ENCODE measurements at regions not wholly inside any gene's neighbourhood (a gene's known extent, or its start where the extent isn't known, plus 50 kb on each side); places are given as distances from the start of the nearest gene placed in this dataset.
"Not testable (repeated sequence)": the region's sequence is repeated elsewhere in the genome, so short reads cannot be mapped to it uniquely, and the experiment has no call there.

DNA sequence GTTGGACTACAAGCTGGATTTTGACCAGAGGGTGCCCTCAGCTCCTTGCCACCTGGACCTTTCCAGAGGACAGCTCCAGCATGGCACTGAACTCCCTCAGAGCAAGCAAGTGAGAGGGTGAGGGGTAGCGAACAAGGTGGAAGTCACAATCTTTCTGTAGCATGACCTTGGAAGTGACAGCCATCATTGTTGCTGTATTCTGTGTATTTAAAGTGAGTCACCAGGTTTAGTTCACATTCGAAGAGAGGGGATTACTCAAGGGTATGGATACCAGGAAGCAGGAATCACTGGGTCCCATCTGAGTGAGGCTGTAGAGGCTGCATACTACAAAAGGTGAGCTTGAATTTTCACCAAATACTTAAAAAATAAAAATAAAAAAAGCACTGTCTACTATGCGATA lies 280.0 kb upstream of the SPTLC3 start:
- intact Hi-C loops (cut with micrococcal nuclease) = no loop called here

DNA sequence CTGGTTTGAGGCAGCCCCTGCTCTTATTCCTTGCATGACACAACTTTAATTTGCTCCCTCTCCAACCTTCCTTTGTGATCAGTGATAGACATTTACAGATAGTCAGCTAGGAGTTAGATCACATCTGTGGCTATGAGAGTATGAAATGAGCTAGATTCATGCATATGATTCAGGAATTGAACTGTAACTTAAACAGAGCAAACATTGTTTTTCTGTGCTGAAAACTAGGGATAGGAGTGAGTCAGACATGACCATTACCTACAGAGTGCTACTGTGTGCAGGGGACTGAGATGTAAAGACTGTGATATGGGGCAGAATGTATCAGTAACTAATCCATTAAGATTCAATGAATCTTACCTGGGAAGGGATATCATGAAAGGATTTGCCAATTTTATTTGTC lies 279.4 kb upstream of the SPTLC3 start:
- intact Hi-C loops (cut with micrococcal nuclease) = no loop called here

DNA sequence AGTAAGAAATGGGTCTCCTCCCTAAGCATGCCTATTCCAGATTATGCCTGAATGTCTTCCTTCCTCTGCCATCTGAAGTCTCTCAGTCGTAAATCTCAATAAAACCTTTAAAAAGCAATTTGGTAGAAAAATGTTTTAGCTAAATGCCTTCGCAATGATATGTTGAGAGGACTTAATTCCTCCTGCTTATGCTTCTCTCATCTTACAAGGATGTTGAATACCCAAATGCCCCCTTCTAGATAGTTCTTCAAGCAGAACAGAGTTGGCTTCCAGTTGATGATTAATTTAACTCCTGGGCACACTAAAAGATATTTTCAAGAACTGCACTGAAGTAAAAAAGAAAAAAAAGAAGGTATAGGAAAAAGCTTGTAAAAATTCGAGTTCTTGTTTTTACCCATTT lies 275.0 kb upstream of the SPTLC3 start:
- intact Hi-C loops (cut with micrococcal nuclease) = no loop called here

DNA sequence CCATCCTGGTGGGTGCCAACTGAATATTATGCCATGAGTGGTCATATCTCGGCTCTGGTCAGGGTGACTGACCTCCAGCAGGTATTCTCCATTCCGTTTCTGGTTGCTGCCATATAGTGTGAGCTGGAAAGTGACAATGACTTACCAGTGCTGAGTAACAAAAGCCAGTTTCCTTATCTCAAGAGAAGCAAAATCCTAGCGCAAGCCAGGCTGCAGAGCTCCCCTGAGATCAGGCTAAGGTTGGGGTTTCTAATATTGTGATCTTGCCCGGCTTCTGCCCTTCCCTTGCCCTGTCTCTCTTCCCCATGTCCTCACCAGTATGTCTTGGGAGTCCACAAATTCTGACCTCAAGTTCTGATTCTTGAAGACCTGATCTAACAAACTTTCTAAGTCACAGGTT lies 271.3 kb upstream of the SPTLC3 start:
- intact Hi-C loops (cut with micrococcal nuclease) = no loop called here

DNA sequence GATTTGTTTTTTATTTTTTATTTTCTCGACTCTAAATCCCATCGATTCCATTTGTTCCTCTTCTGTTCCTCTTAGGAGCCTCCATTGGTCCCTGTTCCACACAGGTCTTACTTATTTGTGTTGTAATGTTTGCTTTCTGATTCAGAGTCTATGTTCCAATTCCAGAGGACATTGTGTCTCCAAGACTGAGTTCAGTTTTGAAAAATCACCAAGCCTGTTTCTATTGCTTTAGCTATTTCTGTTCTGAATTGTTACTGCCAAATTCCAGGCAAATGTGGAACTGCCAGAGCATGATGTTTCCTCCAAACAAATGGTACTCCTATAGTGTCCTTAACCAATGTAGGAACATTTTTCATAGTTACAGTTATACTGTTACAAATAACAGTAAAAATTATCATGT lies 270.9 kb upstream of the SPTLC3 start:
- intact Hi-C loops (cut with micrococcal nuclease) = no loop called here

DNA sequence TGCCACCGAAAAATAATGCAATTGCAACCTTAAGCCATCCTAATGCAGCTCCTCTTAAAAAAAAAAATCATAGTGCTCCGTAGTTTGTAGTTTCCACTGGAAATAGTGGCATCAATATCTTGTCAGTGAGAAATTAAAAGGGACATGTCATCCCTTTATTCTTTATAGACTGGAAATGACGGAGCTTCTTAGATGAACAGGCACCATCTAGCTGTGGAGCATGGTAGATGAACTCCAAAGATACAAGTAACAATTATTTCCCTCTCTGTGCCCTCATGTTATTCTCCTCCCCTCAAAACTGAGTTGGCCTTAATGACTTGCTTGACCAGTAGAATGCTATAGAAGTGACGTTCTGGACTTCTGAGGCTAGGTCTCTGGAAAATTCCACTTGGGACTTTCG lies 268.1 kb upstream of the SPTLC3 start:
- intact Hi-C loops (cut with micrococcal nuclease) = no loop called here

DNA sequence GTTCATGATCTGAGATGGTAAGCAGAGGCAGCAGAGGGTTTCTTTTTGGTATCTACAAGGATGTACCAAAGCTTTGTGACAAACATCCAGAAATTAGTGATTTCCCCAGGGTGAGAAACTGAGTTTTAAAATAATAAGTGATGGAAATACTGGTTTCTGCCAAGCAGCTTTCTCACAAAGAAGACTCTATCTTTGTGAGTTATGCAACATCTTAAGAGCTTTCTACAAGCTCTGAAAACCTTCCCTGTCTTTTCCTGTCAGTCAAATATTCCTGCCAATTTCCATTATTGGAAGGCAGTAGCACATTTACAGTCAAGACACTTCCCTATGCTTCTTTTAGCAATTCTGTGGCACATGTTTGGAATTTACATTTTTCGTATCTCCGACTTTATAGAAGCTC lies 264.7 kb upstream of the SPTLC3 start:
- intact Hi-C loops (cut with micrococcal nuclease) = no loop called here

DNA sequence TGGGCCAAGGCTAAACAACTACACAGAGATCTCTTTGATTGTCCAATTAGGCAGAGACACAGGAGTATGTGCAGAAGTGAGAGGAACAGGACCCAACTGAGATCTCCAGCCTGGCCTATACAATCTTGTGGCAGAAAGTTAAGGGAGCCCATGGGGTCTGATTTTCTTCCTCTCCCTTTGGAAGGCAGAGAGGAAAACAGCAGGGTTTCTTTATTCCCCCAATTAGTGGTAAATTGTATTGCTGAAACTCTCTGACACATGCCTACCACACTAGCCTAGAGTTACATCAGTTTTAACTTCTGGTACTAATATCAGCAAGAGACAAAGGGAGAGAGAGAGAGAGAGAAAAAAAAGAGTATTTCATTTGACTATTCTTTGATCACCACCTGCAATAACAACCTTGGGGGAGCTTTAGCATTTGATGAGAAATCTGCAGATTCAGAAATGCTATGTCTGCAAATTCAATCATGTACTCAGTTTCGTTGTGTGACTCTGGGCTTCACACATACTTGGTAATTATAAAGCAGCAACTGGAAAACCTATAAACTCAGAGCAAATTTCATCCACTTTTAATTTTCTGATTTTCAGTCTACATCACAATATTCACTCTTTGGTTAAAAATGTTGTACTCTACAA lies 260.3 kb upstream of the SPTLC3 start:
- intact Hi-C loops (cut with micrococcal nuclease) = no loop called here

DNA sequence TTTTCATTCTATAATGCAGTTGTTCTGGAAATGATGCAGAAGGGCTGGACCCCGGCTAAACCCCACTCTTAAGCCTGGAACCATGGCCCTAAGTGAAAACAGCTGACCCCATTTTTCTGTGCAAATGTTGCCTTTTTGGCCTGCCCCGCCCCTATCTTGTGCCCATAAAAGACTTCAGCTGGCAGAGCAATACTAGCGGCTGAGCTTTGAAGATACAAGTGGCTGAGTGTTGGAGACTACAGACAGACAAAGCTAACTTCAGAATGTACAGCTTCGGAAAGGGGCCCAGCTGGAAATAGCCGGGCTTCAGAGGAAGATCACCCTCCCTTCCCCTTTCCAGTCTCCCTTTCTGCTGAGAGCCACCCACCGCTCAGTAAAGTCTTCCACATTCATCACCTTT lies 258.6 kb upstream of the SPTLC3 start:
- intact Hi-C loops (cut with micrococcal nuclease) = no loop called here

DNA sequence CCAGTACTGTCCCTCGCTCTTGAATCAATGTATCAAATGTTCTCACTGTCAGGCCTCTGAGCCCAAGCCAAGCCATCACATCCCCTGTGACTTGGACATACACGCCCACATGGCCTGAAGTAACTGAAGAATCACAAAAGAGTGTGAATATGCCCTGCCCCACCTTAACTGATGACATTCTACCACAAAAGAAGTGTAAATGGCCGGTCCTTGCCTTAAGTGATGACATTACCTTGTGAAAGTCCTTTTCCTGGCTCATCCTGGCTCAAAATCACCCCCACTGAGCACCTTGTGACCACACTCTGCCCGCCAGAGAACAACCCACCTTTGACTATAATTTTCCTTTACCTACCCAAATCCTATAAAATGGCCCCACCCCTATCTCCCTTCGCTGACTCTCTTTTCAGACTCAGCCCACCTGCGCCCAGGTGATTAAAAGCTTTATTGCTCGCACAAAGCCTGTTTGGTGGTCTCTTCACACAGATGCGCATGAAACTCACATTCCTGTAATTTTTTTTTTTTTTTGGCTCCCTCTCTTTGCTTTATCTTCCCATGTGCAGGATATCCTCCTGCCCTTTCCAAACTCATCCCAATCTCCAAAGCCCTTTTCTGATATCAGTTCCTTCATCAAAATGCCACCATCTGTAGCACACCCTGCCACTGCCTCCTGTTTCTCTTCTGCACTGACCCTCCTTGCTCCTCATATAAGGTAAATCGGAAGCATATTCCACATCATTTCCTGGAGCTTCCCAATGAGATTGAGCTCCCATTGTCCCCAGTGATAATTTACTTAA lies 255.7 kb upstream of the SPTLC3 start:
- intact Hi-C loops (cut with micrococcal nuclease) = not testable (repeated sequence)

DNA sequence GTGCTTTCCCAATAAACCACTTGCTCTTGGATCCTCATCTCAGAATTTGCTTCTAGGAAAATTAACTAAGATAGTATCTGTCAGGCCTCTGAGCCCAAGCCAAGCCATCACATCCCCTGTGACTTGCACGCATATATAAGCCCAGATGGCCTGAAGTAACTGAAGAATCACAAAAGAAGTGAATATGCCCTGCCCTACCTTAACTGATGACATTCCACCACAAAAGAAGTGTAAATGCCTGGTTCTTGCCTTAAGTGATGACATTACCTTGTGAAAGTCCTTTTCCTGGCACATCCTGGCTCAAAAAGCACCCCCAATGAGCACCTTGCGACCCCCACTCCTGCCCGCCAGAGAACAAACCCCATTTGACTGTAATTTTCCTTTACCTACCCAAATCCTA lies 255.0 kb upstream of the SPTLC3 start:
- intact Hi-C loops (cut with micrococcal nuclease) = not testable (repeated sequence)

DNA sequence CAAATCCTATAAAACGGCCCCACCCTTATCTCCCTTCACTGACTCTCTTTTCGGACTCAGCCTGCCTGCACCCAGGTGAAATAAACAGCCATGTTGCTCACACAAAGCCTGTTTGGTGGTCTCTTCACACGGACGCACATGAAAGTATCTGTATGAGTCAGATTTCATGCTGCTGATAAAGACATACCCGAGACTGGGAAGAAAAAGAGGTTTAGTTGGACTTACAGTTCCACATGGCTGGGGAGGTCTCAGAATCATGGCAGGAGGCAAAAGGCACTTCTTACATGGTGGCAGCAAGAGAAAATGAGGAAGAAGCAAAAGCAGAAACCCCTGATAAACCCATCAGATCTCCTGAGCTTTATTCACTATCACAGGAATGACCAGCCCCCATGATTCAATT lies 249.3 kb upstream of the SPTLC3 start:
- intact Hi-C loops (cut with micrococcal nuclease) = not testable (repeated sequence)

DNA sequence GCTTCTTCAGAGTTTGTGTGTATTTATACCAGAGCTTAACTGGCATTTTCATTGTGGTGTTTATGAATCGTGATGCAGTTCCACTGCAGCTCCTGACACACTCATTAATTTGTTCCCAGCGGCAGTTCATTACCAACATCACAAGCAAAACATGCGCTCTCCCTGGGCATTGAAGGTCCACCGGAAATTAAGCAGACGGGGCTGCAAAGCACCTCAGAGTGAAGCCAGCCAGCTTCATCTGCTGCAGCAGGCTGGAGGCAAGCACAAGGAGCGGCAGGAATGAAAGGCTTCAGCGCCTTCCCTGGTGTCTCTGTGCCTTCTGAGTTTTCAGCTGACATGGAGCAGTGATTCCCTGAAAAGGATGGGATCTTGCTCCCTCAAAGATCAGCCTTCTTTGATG lies 246.0 kb upstream of the SPTLC3 start:
- intact Hi-C loops (cut with micrococcal nuclease) = no loop called here

DNA sequence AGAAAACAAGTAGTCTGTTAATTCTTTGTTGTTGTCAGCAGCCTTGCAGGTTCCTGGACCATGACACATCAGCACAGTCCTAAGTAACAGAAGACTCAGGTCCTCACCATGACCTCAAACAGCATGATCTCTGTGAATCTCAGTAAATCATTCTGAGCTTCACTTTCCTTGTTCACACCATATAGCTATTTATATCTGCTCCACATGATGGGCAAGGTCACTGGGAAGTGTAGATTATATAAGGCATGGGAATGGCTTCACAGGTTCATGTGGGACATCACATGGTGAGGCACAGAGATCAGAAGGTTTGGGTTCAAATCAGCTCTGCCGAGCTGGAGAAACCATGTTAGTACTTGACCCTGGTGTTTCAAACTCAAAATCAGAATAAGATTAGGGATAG lies 245.4 kb upstream of the SPTLC3 start:
- intact Hi-C loops (cut with micrococcal nuclease) = no loop called here

DNA sequence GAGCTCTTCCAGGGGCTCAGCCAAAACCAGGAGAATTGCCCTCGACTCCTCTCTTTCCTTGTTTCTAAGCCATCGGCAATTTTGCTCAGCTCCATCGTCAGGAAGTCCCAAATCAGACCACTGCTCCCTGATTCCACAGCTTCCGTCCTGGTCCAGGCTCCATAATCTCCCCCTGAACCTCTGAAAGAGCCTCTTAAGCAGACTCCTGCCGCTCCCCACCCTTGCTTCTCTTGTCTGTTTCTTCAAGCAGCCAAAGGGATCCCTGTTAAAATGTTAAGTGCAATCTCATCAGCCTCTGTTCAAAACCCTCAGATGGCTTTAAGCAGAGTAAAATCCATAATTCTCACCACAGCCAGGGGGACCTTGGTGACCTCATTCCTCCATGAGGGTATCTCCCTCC lies 244.7 kb upstream of the SPTLC3 start:
- intact Hi-C loops (cut with micrococcal nuclease) = no loop called here

DNA sequence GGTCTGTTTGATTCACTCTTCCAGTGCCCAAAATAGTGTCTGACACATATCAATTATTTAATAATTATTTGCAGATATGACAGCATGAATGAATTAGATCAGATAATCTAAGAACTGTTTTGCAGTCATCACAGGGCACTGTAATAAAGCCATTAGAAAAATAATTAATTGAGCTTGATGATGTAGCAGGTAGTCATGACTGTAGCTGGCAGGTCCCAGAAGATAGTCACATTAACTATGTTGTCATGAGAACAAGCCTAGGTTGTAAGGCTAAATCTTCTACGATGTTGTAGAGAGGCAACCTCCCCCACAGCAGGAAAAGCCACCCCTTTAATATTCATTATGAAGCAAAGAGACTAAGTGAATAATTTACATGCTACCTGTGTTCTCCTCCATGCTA lies 243.9 kb upstream of the SPTLC3 start:
- intact Hi-C loops (cut with micrococcal nuclease) = no loop called here

DNA sequence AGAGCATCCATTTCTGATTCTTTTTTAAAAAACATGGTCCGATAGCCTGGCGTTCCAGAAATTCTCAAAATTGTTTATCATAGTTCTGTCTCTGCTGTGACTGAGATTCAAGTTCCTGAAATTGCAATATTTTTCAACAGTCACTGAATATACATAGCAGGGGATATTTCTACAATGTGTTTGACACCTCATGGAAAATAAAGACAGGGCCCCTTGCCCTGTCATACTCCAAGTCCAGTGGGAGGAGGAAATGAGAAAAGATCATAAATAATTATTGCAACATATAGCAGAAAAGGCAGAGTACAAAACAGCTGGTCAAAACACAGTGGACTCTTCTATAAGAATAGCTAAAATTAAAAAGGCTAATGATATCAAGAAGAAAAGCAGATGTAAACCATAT lies 234.8 kb upstream of the SPTLC3 start:
- intact Hi-C loops (cut with micrococcal nuclease) = no loop called here

DNA sequence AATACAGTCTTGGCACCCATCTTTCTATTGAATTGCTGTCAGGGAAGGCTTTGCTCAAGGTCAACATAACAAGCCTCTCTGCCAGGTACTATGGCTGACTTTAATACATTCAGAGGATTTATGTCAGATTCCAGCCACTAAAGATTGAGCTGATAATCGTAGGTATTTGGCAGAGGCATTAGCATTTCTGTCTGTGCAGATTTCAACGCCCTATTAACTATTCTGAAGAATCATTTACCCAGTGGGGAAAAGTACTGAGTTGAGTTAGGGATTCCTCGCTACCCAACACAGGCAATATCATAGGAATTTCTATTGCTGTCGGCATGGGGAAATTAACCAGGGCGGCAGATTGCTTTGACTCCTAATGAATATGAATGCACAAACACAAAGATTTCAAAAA lies 233.7 kb upstream of the SPTLC3 start:
- intact Hi-C loops (cut with micrococcal nuclease) = no loop called here

DNA sequence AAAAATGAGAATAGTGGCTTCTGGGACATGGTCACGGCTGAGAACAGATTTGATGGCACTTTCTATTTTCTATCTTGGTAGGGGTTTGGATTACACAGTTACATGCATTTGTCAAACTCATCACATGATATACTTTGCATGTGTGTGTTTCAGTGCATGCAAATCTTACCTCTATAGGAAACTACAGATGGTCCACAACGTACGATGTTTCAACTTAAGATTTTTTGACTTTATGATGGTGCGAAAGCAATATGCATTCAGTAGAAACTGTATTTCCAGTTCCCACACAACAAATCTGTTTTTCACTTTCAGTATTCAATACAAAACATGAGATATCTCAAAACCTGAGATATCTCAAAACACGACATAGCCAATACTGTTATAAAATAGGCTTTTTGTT lies 231.8 kb upstream of the SPTLC3 start:
- intact Hi-C loops (cut with micrococcal nuclease) = no loop called here

DNA sequence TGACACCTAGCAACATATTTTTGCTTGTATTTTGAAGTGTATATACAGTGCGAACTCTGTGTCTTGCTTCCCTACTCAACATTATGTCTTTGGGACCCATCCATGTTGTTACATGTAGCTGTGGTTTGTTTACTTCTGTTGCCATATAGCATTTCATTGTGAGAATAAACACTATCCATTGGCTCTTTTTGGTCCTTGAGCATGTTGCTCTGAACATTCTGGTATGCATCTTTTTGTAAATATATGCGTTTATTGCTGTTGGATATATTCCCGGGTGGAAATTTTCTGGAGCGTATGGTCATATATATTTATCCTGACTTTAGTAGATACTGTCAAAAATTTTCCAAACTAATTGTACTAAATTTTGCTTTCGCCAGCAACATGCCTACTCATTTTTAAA lies 222.5 kb upstream of the SPTLC3 start:
- intact Hi-C loops (cut with micrococcal nuclease) = no loop called here

DNA sequence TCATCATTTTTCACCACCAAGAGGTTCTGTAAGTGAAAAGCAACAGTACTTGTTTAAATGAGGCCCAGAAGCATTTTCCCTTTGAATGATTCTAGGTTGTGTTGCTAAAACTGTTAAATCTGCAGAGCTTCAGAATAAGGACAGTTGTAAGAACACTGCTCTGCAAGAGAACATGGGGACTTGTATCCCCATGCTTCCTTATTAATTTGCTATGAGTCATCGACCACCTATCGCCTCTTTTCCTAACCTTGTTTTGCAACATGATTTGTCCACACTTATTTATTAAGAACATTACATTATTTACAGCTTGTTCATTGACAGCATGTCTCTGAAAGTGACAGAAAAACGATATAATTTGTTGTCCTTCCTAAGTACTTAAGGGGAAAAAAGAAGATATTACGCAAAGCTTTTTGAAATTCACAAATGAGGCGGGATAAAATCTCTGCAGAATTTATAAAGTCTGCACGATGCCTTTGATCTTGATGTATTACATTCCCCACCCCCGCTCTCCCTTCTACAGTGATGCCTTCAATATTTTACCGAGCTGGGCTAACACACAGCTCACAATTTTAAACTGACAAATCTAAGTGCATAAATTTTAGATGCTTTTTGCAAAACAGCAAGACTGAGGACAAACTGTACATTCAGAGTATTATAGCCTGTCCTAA lies 220.0 kb upstream of the SPTLC3 start:
- intact Hi-C loops (cut with micrococcal nuclease) = no loop called here

DNA sequence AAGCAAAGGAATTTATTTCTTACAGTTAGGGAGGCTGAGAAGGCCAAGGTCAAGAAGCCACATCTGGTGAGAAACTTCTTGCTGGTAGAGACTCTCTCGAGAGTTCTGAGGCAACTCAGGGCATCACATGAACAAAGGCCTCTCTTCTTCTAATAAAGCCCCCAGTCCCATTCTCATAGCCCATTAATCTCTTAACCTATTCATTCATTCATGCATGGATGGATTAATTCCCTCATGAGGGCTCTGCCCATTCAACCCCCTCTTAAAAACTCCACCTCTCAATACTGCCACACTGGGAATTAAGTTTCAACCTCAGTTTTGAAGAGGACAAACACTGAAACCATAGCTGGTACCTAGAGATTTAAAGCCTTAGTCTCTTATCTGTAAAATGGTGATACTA lies 217.9 kb upstream of the SPTLC3 start:
- intact Hi-C loops (cut with micrococcal nuclease) = no loop called here

DNA sequence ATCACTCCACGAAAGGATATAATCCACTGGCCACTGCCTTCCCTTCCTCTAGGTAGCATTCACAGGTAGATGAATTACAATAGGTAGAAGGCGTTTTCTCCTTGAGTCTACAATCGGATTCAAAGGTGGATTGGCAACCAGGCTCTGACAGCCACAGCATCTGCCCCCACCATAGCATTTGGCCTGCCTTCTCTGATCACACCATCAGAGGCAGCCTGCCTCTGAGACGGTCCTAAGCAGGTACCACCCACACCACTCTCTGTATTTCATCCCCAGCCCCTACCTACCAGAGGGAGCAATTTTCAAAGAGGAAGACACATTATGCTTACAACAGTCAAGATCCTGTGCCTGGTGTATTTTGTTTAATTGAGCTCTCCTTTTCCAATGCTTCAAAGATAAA lies 210.5 kb upstream of the SPTLC3 start:
- intact Hi-C loops (cut with micrococcal nuclease) = no loop called here
